Kidney tubule cell (primary cell): ENCODE measurements at regions not wholly inside any gene's neighbourhood (a gene's known extent, or its start where the extent isn't known, plus 50 kb on each side); places are given as distances from the start of the nearest gene placed in this dataset.
"Not testable (repeated sequence)": the region's sequence is repeated elsewhere in the genome, so short reads cannot be mapped to it uniquely, and the experiment has no call there.

Experiments used
- DNase-seq: peaks from one replicate; pipeline ENCODE4 v3.0.0-alpha.2; 2018; ENCODE audit warnings: low spot score

GRCh38 chr12:88893801-88894200 is 313.5 kb upstream of the KITLG start:
- DNase-seq = no peak

GRCh38 chr12:88891434-88891833 is 311.2 kb upstream of the KITLG start:
- not testable (repeated sequence) for DNase-seq

GRCh38 chr12:88889326-88890110 is 309.2 kb upstream of the KITLG start:
- DNase-seq = no peak

- DNase-seq = no peak
Measured at GRCh38 chr12:88884600-88884999, 304.3 kb upstream of the KITLG start.

GRCh38 chr12:88882662-88883061 is 302.4 kb upstream of the KITLG start:
- no peak for DNase-seq

- no peak for DNase-seq
Measured at GRCh38 chr12:88880051-88880450, 299.8 kb upstream of the KITLG start.

GRCh38 chr12:88878295-88878694 is 298.0 kb upstream of the KITLG start:
- DNase-seq = no peak

GRCh38 chr12:88876857-88877256 is 296.6 kb upstream of the KITLG start:
- peak; percentile 46 for DNase-seq

GRCh38 chr12:88870000-88870737 is 289.9 kb upstream of the KITLG start:
- no peak for DNase-seq

- DNase-seq = no peak
Measured at GRCh38 chr12:88868050-88868449, 287.8 kb upstream of the KITLG start.

GRCh38 chr12:88867510-88867909 is 287.2 kb upstream of the KITLG start:
- no peak for DNase-seq

- DNase-seq = no peak
Measured at GRCh38 chr12:88866881-88867280, 286.6 kb upstream of the KITLG start.

- no peak for DNase-seq
Measured at GRCh38 chr12:88865537-88865936, 285.3 kb upstream of the KITLG start.

GRCh38 chr12:88860851-88861250 is 280.6 kb upstream of the KITLG start:
- no peak for DNase-seq

GRCh38 chr12:88856201-88856600 is 275.9 kb upstream of the KITLG start:
- no peak for DNase-seq

- peak; percentile 2 for DNase-seq
Measured at GRCh38 chr12:88855301-88855700, 275.0 kb upstream of the KITLG start.

GRCh38 chr12:88854260-88854659 is 274.0 kb upstream of the KITLG start:
- DNase-seq = peak; percentile 94

GRCh38 chr12:88847246-88847645 is 267.0 kb upstream of the KITLG start:
- not testable (repeated sequence) for DNase-seq

GRCh38 chr12:88844426-88844825 is 264.2 kb upstream of the KITLG start:
- no peak for DNase-seq

- DNase-seq = no peak
Measured at GRCh38 chr12:88842314-88842713, 262.0 kb upstream of the KITLG start.

GRCh38 chr12:88839486-88839885 is 259.2 kb upstream of the KITLG start:
- DNase-seq = no peak

- DNase-seq = peak; percentile 18
Measured at GRCh38 chr12:88836156-88836555, 255.9 kb upstream of the KITLG start.

GRCh38 chr12:88834226-88834625 is 254.0 kb upstream of the KITLG start:
- peak; percentile 6 for DNase-seq
